ENCODE measurements at regions not wholly inside any gene's neighbourhood (a gene's known extent, or its start where the extent isn't known, plus 50 kb on each side); places are given as distances from the start of the nearest gene placed in this dataset.
"Not testable (repeated sequence)": the region's sequence is repeated elsewhere in the genome, so short reads cannot be mapped to it uniquely, and the experiment has no call there.

- DNase-seq; H3K36me3 ChIP-seq; H3K27me3 ChIP-seq; intact Hi-C loops (cut with DNase I); H3K4me1 ChIP-seq; ATAC-seq; H3K4me3 ChIP-seq; H3K9me3 ChIP-seq; H3K27ac ChIP-seq: not testable (repeated sequence)
- 52% methylated on average over 4 of the region's 4 CpGs for WGBS (ENCODE audit: insufficient coverage, low coverage, low lambda C conversion rate, missing lambda C conversion rate)
Measured at GRCh38 chr15:101876031-101876430, 64.0 kb downstream of the OR4F15 start.

GRCh38 chr15:101877649-101878048, 65.6 kb downstream of the OR4F15 start:
- H3K27me3 ChIP-seq; H3K36me3 ChIP-seq; H3K9me3 ChIP-seq; DNase-seq; H3K4me3 ChIP-seq; H3K27ac ChIP-seq; ATAC-seq; H3K4me1 ChIP-seq; intact Hi-C loops (cut with DNase I): not testable (repeated sequence)
- WGBS (ENCODE audit: insufficient coverage, low coverage, low lambda C conversion rate, missing lambda C conversion rate), result 0% methylated on average over 3 of the region's 3 CpGs
- TF ChIP-seq CTCF (IDR thresholded peaks at IDR 0.05), result peak; percentile 9 to 33 (median 26)

- not testable (repeated sequence) for ATAC-seq, DNase-seq, H3K4me3 ChIP-seq
Measured at GRCh38 chr15:101912349-101913287, 100.6 kb downstream of the OR4F15 start.

GRCh38 chr15:101924554-101924953, 112.6 kb downstream of the OR4F15 start:
- intact Hi-C loops (cut with DNase I), result not testable (repeated sequence)

More at GRCh38 chr15:101912349-101913287, 100.6 kb downstream of the OR4F15 start:
- H3K36me3 ChIP-seq; H3K9me3 ChIP-seq; H3K4me1 ChIP-seq; H3K27me3 ChIP-seq; H3K27ac ChIP-seq; intact Hi-C loops (cut with DNase I): not testable (repeated sequence)
- no CpG with 5 or more reads among the region's 5 CpGs for WGBS (ENCODE audit: insufficient coverage, low coverage, low lambda C conversion rate, missing lambda C conversion rate)

GRCh38 chr15:101934506-101934905, 122.5 kb downstream of the OR4F15 start:
- H3K9me3 ChIP-seq; DNase-seq; H3K4me3 ChIP-seq; H3K27ac ChIP-seq; H3K27me3 ChIP-seq; ATAC-seq; H3K4me1 ChIP-seq; H3K36me3 ChIP-seq; intact Hi-C loops (cut with DNase I): not testable (repeated sequence)
- WGBS (ENCODE audit: insufficient coverage, low coverage, low lambda C conversion rate, missing lambda C conversion rate), result no CpG with 5 or more reads among the region's 3 CpGs

More at GRCh38 chr15:101924554-101924953, 112.6 kb downstream of the OR4F15 start:
- H3K36me3 ChIP-seq, H3K27ac ChIP-seq, H3K9me3 ChIP-seq, H3K4me1 ChIP-seq, ATAC-seq, H3K4me3 ChIP-seq, H3K27me3 ChIP-seq, DNase-seq: not testable (repeated sequence)
- WGBS (ENCODE audit: insufficient coverage, low coverage, low lambda C conversion rate, missing lambda C conversion rate), result 33% methylated on average over 1 of the region's 2 CpGs

- WGBS (ENCODE audit: insufficient coverage, low coverage, low lambda C conversion rate, missing lambda C conversion rate), result no CpG with 5 or more reads among the region's 1 CpG
- H3K4me3 ChIP-seq; intact Hi-C loops (cut with DNase I); H3K4me1 ChIP-seq; H3K27ac ChIP-seq; H3K9me3 ChIP-seq; H3K36me3 ChIP-seq; DNase-seq; H3K27me3 ChIP-seq; ATAC-seq: not testable (repeated sequence)
Measured at GRCh38 chr15:101937362-101937761, 125.4 kb downstream of the OR4F15 start.

- H3K4me1 ChIP-seq; ATAC-seq; intact Hi-C loops (cut with DNase I); H3K36me3 ChIP-seq; H3K27ac ChIP-seq; H3K9me3 ChIP-seq; H3K27me3 ChIP-seq; H3K4me3 ChIP-seq; DNase-seq: not testable (repeated sequence)
- 91% methylated on average over 6 of the region's 7 CpGs for WGBS (ENCODE audit: insufficient coverage, low coverage, low lambda C conversion rate, missing lambda C conversion rate)
Measured at GRCh38 chr15:101938555-101938954, 126.6 kb downstream of the OR4F15 start.

- WGBS (ENCODE audit: insufficient coverage, low coverage, low lambda C conversion rate, missing lambda C conversion rate), result 56% methylated on average over 2 of the region's 2 CpGs
- H3K36me3 ChIP-seq; ATAC-seq; intact Hi-C loops (cut with DNase I); H3K27ac ChIP-seq; H3K27me3 ChIP-seq; H3K4me3 ChIP-seq; H3K9me3 ChIP-seq; DNase-seq; H3K4me1 ChIP-seq: not testable (repeated sequence)
Measured at GRCh38 chr15:101945896-101946295, 133.9 kb downstream of the OR4F15 start.

GRCh38 chr15:101948491-101949010, 136.5 kb downstream of the OR4F15 start:
- WGBS (ENCODE audit: insufficient coverage, low coverage, low lambda C conversion rate, missing lambda C conversion rate), result 36% methylated on average over 1 of the region's 2 CpGs
- H3K27me3 ChIP-seq; intact Hi-C loops (cut with DNase I); H3K4me3 ChIP-seq; ATAC-seq; H3K27ac ChIP-seq; DNase-seq; H3K9me3 ChIP-seq; H3K4me1 ChIP-seq; H3K36me3 ChIP-seq: not testable (repeated sequence)

GRCh38 chr15:101949380-101950065, 137.5 kb downstream of the OR4F15 start:
- 61% methylated on average over 1 of the region's 1 CpG for WGBS (ENCODE audit: insufficient coverage, low coverage, low lambda C conversion rate, missing lambda C conversion rate)
- intact Hi-C loops (cut with DNase I); H3K27me3 ChIP-seq; ATAC-seq; H3K9me3 ChIP-seq; H3K4me1 ChIP-seq; DNase-seq; H3K36me3 ChIP-seq; H3K4me3 ChIP-seq; H3K27ac ChIP-seq: not testable (repeated sequence)

All from right lobe of liver (tissue), 6 donors.